SK-N-SH treated with all-trans-retinoic acid at 6 μM for 48 hours (cell line): ENCODE measurements at regions not wholly inside any gene's neighbourhood (a gene's known extent, or its start where the extent isn't known, plus 50 kb on each side); places are given as distances from the start of the nearest gene placed in this dataset.

Experiments used
- RARB ChIP-seq: fragments of 250-450 bp; sonication (Bioruptor Pico); IDR thresholded peaks from 2 replicates; pipeline ENCODE4 v1.8.0; 2021; ENCODE audit warnings: mild to moderate bottlenecking, moderate library complexity
- TOX ChIP-seq: fragments of 250-450 bp; sonication (Bioruptor Pico); IDR thresholded peaks from 2 replicates; pipeline ENCODE4 v1.8.0; 2021; ENCODE audit warnings: mild to moderate bottlenecking, moderate library complexity, borderline replicate concordance
- ZNF565 ChIP-seq: fragments of 450-650 bp; formaldehyde crosslinking; conservative IDR thresholded peaks from 2 replicates; pipeline ENCODE4 v1.5.0; 2020; ENCODE audit warnings: low read depth, mild to moderate bottlenecking, moderate library complexity
- TF ChIP-seq, protein P1 (sequence below): fragments of 250-450 bp; sonication (Bioruptor Pico); IDR thresholded peaks from 2 replicates; pipeline ENCODE4 v1.8.0; 2020; ENCODE audit warnings: mild to moderate bottlenecking, moderate library complexity, borderline replicate concordance
- TF ChIP-seq, protein P2 (sequence below): fragments of 250-450 bp; sonication (Bioruptor Pico); IDR thresholded peaks from 2 replicates; pipeline ENCODE4 v1.8.0; 2021; ENCODE audit warnings: low read depth, mild to moderate bottlenecking, moderate library complexity, borderline replicate concordance

DNA sequence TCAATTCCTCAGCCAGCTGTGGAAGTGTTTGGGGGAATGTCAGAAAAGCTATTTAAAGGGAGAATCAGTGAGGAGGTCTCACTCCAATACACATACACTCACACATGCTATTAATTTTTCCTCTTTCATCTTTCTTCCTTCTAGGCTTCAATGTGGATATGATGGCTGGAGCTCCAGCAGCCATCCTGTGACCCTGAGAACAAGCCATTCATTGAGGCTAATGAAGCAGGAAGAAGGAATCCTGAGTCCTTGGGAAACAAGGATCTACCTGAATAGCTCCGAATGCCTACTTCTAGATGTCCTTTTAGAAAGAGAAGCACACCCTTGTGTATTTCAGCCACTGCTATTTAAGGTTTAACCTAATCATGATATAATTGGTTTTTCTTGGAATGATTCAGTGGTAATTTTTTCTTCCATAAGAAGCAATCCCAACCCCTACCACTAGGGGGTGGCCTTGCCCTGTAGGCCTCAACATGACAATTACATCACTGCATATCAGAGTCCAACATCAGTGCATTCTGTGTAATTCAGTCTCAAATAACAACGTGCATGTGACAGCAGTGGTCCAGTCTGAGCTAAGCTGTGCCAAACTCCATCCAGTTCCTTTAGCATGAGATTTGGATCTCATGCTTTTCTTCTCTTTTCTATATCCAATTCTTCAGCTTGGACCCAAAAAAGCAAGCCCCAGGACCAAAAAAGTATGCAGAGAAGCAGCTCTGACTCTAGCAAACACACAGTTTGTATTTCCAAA, 85.3 kb upstream of the ANKRD1 start:
- TF ChIP-seq, protein P1, sequence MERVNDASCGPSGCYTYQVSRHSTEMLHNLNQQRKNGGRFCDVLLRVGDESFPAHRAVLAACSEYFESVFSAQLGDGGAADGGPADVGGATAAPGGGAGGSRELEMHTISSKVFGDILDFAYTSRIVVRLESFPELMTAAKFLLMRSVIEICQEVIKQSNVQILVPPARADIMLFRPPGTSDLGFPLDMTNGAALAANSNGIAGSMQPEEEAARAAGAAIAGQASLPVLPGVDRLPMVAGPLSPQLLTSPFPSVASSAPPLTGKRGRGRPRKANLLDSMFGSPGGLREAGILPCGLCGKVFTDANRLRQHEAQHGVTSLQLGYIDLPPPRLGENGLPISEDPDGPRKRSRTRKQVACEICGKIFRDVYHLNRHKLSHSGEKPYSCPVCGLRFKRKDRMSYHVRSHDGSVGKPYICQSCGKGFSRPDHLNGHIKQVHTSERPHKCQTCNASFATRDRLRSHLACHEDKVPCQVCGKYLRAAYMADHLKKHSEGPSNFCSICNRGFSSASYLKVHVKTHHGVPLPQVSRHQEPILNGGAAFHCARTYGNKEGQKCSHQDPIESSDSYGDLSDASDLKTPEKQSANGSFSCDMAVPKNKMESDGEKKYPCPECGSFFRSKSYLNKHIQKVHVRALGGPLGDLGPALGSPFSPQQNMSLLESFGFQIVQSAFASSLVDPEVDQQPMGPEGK: no peak
- TF ChIP-seq ZNF565 (CRISPR knock-in tag) (no peak), RARB (no peak), TOX (no peak)
- TF ChIP-seq, protein P2, sequence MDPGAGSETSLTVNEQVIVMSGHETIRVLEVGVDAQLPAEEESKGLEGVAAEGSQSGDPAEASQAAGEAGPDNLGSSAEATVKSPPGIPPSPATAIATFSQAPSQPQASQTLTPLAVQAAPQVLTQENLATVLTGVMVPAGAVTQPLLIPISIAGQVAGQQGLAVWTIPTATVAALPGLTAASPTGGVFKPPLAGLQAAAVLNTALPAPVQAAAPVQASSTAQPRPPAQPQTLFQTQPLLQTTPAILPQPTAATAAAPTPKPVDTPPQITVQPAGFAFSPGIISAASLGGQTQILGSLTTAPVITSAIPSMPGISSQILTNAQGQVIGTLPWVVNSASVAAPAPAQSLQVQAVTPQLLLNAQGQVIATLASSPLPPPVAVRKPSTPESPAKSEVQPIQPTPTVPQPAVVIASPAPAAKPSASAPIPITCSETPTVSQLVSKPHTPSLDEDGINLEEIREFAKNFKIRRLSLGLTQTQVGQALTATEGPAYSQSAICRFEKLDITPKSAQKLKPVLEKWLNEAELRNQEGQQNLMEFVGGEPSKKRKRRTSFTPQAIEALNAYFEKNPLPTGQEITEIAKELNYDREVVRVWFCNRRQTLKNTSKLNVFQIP (CRISPR knock-in tag): no peak
